BE2C (cell line): ENCODE measurements at regions not wholly inside any gene's neighbourhood (a gene's known extent, or its start where the extent isn't known, plus 50 kb on each side); places are given as distances from the start of the nearest gene placed in this dataset.

Source experiments
- DNase-seq: peaks from one replicate; pipeline ENCODE4 v3.0.0-alpha.2; 2020
- H3K27me3 ChIP-seq: fragments of 250-450 bp; sonication (Bioruptor Pico); 2 replicates; pipeline ENCODE4 v1.5.1; 2020; ENCODE audit warnings: mild to moderate bottlenecking
- H3K36me3 ChIP-seq: fragments of 250-450 bp; sonication (Bioruptor Pico); 2 replicates; pipeline ENCODE4 v1.5.1; 2020; ENCODE audit warnings: mild to moderate bottlenecking
- H3K4me1 ChIP-seq: fragments of 250-450 bp; sonication (Bioruptor Pico); 2 replicates; pipeline ENCODE4 v1.5.1; 2020
- H3K4me3 ChIP-seq: 2 replicates; pipeline ENCODE4 v1.5.1; 2011; ENCODE audit warnings: low read depth, low read length
- H3K9me3 ChIP-seq: fragments of 250-450 bp; sonication (Bioruptor Pico); 2 replicates; pipeline ENCODE4 v1.5.1; 2020
- CTCF ChIP-seq: IDR thresholded peaks from 2 replicates; pipeline ENCODE4 v1.5.1; 2012; ENCODE audit warnings: mild to moderate bottlenecking, low read depth, low read length

- no peak overlapping the region for H3K4me3 ChIP-seq
- H3K4me1 ChIP-seq: peaks cover 6% of the 10 kb centered on the region; the same call in 1 of the 2 replicates
- H3K36me3 ChIP-seq: no peaks in the 10 kb centered on the region
- DNase-seq: no peak
- H3K9me3 ChIP-seq: no peaks in the 10 kb centered on the region
- no peaks in the 10 kb centered on the region for H3K27me3 ChIP-seq
- no peak for TF ChIP-seq CTCF
These were observed 1673.6 kb upstream of the MIR17HG start for GRCh38 chr13:89673789-89674311.

GRCh38 chr13:89678466-89679121 lies 1668.9 kb upstream of the MIR17HG start:
- DNase-seq: no peak
- no peaks in the 10 kb centered on the region for H3K9me3 ChIP-seq

GRCh38 chr13:89684896-89685295 lies 1662.6 kb upstream of the MIR17HG start:
- no peaks in the 10 kb centered on the region for H3K9me3 ChIP-seq
- DNase-seq: no peak
- no peaks in the 10 kb centered on the region for H3K36me3 ChIP-seq
- H3K27me3 ChIP-seq: no peaks in the 10 kb centered on the region
- H3K4me3 ChIP-seq: no peak overlapping the region
- H3K4me1 ChIP-seq: no peaks in the 10 kb centered on the region
- no peak for TF ChIP-seq CTCF

More at GRCh38 chr13:89678466-89679121, 1668.9 kb upstream of the MIR17HG start:
- Histone ChIP-seq H3K4me3 (no peak overlapping the region), H3K27me3 (no peaks in the 10 kb centered on the region), H3K36me3 (no peaks in the 10 kb centered on the region), H3K4me1 (peaks cover 6% of the 10 kb centered on the region; the same call in 1 of the 2 replicates)
- TF ChIP-seq CTCF: no peak

- Histone ChIP-seq H3K4me1 (no peaks in the 10 kb centered on the region), H3K4me3 (no peak overlapping the region), H3K36me3 (no peaks in the 10 kb centered on the region), H3K9me3 (no peaks in the 10 kb centered on the region), H3K27me3 (no peaks in the 10 kb centered on the region)
- no peak for DNase-seq
- no peak for TF ChIP-seq CTCF
These were observed 1661.3 kb upstream of the MIR17HG start for GRCh38 chr13:89686171-89686570.

GRCh38 chr13:89687066-89687465 lies 1660.4 kb upstream of the MIR17HG start:
- H3K4me1 ChIP-seq: no peaks in the 10 kb centered on the region
- H3K9me3 ChIP-seq: no peaks in the 10 kb centered on the region
- no peaks in the 10 kb centered on the region for H3K27me3 ChIP-seq
- no peak for TF ChIP-seq CTCF
- no peaks in the 10 kb centered on the region for H3K36me3 ChIP-seq
- no peak for DNase-seq
- H3K4me3 ChIP-seq: no peak overlapping the region

GRCh38 chr13:89688918-89689317 lies 1658.6 kb upstream of the MIR17HG start:
- no peak for DNase-seq
- TF ChIP-seq CTCF: no peak
- H3K27me3 ChIP-seq: no peaks in the 10 kb centered on the region
- no peak overlapping the region for H3K4me3 ChIP-seq
- no peaks in the 10 kb centered on the region for H3K4me1 ChIP-seq
- H3K36me3 ChIP-seq: no peaks in the 10 kb centered on the region
- no peaks in the 10 kb centered on the region for H3K9me3 ChIP-seq
